GM21528 (cell line): ENCODE measurements at regions not wholly inside any gene's neighbourhood (a gene's known extent, or its start where the extent isn't known, plus 50 kb on each side); places are given as distances from the start of the nearest gene placed in this dataset.

ENCODE experiments used
- ATAC-seq: cut with Tn5 transposase; IDR thresholded peaks from one replicate; pipeline ENCODE4 v1.9.1; 2021; ENCODE audit warnings: mild to moderate bottlenecking, moderate library complexity; ENCODE audit not compliant: unreplicated experiment, low FRiP score

DNA sequence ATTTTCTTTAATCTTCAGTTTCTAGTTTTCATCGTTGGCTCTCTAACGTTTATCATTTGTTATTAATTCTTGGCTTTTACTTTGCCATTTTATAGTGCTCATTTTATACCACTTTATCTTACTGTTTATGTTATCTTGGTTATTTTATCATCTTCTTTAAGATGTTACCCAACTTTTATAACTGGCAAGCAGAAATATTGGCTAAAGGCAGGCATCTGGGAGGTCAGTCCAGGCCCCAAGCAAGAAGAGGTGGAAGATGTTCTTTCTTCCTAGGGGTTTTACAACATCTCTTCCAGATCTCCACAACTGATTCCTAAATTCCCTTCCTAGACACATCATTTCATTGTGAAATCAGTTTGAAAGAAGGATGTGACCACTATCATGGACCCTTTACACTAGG is 208.1 kb downstream of the AHR start:
- no peak for ATAC-seq

DNA sequence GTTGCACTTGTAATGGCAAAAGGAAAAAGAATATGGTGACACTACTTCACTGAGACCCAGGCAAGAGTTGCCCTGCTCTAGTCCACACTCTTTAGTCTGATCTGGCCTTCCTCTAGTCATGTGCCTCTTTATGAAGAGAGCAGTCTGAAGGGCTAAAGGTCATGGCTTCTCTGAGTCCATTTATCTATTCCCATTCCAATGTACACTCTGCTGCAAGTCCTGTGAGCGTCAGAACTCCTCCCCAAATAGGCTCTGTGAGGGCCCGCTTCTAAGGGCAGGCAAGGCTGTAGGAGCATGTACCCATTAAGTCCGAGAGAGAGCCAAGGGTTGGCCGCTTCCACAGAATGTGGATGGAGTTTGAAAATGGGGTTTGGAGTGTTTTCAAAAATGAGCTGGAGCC is 209.3 kb downstream of the AHR start:
- no peak for ATAC-seq

DNA sequence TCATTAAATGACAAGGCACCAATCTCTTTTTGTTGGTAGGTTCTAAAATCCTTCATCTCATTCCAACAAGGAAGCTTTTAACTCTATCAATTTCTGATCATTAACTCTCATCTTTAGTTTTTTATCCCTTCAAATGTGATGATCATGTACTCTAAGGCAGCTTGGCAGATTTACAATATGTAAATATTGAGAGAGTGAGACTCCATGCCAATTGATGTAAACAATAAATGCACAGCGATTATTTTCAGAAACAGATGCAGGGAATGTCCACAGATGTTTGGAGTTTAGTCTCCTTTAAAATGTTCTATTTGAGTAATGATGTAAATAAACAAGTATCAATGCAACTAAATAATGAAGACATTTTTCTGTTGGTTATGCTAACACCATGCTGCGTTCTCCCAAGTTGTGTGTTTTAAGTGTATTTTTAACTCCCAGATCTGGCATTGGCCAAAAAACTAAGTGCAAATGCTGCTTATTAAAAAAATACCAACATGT is 213.8 kb downstream of the AHR start:
- ATAC-seq, result no peak

DNA sequence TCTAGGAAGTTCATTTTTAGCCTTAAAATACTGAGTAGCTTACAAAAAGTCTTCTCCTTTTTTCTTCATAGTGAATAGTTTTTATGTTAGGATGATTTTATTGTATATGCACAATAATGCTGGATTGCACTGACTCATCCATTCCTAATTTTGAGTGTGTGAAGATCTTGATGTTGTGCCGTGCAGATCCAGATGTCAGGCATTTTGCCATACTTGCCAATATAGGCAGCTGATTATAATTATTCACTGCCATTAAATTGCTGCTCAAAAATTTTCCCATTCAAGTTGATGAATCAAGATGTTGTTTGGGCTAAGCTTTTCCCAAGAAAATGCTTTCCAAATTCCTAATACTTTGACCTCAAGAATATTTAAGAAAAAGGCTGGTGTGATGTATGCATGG is 218.3 kb downstream of the AHR start:
- no peak for ATAC-seq

DNA sequence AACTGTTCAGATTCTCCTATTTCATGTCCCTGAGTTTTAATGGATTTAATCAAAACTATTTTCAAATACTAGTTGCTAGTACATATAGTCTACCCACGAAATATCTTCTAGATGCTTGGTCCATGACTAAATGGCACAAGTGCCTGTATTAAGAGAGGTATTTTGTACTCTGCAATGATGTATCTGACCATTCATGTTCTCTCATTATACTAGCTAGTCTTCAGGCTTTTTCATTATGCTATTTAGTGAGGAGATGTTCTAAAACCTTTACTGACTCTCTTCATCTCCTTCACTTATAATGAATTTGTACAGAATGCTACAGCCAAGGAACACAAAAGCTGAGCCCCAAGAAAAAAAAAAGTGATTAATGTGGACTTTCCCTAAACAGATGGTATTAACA is 222.5 kb downstream of the AHR start:
- no peak for ATAC-seq

DNA sequence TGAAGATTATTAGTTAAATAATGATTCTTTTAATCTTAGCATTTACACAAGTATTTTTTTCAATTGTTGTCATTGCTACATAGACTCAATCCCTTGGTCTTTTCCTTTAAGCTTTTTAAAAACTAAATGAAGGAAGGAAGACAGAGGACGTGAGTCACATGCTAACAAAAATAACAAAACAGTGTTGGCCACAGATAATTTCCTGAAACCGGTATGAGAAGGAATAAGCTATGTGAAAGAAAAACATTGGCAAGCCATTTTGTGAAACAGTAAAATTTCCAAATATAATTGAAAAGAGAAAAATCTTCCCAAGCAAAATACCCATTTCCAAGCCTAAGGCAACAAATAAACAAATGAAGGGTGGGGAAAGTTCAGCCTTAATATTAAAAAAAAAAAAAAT is 223.0 kb downstream of the AHR start:
- ATAC-seq, result no peak

DNA sequence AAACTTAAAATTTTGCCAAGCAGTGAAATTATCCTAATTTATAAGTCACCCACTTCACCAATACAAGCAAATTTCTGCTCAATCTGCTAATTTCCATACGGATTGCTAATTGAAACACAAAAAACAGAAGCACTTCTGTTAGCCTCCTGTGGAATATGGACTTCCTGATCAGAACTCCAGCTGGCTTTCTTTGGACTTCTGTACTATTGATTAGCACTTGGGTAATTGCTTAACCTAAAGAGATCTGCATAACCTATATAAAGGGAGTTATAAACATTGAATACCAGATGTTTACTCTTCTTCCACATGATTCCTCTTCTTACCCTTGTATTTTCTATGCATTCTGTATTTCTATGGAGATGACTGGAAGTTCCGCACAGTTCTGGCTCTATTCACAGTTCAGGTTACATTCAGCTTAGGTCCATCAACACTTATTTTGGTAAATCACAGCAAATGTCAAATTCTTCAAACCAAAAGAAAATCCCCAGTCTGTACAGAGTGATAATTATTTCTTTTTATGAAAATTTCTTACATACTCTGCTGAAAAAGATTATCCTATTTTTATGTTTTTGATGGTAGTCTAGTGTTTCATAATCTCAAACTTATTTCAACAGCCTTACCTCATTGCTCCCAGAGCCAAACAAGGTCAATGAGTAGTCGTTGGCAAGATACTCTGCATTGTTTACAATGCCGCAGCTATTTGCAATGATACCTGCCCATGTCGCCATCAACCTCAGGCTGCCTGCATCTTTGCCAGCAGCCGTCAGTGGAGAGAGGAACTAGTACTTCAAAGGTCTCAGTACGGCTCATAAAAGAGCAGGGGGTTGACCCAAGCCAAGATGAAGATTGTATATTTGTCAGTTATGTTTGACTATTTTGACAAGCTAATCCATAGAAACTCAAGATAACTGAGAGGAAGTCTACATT is 225.6 kb downstream of the AHR start:
- no peak for ATAC-seq

DNA sequence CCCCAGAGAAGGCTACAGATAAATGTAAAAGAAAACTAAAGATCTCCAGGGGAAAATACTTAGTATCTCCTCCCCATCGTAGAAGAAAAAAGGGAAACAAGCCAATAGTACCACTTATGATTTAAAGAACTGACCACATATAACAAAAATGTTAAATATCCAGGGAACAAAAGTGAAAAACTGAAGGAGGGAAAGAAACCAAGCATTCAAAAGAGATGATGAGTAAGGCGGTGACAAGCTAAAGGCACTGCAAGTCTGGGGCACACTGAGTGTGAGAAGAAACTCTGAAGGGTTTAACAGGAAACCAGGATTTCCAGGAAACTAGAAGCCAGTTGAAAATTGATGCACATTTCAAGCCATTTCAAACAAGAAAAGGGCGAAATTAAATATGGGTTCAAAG is 226.3 kb downstream of the AHR start:
- ATAC-seq, result no peak

DNA sequence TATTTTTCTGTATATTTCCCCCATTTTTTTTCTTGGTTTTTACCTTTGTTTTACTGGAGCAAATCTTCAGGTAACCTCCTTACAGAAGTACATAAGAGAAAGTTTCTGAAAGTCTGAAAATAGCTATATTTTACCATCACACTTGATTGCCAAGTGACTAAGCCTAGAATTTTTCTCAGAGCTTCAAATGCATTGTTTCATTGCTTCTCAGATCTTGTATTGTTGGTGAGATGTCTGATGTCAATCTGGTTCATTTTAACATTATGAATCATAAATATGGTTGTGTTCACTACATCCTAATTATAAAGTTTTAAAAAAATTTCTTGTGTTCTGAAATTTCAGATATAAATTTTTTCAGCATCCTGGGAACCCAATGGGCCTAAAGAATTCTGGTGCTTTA is 228.2 kb downstream of the AHR start:
- ATAC-seq, result no peak

DNA sequence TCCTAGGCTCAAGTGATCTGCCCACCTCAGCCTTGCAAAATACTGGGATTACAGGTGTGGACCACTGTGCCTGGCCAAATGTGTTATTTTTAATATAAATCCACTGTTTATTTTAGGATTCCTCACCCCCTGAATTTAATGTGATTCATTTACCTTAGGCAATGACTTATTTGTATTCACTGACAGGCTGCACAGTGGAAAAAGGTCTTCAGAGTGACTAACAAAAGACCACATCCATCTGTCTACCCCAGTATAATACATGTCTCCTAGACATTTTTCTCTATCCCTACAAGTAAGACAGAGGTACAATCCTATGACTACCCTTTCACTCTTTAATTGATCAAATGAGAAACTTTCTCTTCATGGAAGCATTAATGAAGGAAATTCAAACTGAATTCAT is 230.2 kb downstream of the AHR start:
- ATAC-seq, result no peak

DNA sequence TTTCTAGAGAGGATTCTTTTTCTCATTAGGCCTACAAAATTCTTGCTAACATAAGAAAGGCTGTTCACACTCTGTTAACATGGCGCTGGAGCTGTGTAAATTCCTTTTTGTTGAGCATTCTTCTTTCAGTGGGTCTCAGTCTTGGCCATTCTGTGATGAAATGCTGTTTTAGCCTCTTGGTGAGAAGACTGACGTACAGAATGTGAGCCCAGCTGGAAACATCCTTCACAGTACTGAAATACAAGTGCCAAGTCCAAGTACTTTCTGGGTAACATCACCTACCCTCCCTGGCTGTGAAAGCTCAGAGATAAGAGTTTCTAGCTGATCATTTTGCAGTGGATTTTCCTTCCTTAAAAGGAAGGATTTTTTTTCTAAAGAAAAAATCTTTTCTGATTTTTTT is 231.8 kb downstream of the AHR start:
- ATAC-seq, result no peak

DNA sequence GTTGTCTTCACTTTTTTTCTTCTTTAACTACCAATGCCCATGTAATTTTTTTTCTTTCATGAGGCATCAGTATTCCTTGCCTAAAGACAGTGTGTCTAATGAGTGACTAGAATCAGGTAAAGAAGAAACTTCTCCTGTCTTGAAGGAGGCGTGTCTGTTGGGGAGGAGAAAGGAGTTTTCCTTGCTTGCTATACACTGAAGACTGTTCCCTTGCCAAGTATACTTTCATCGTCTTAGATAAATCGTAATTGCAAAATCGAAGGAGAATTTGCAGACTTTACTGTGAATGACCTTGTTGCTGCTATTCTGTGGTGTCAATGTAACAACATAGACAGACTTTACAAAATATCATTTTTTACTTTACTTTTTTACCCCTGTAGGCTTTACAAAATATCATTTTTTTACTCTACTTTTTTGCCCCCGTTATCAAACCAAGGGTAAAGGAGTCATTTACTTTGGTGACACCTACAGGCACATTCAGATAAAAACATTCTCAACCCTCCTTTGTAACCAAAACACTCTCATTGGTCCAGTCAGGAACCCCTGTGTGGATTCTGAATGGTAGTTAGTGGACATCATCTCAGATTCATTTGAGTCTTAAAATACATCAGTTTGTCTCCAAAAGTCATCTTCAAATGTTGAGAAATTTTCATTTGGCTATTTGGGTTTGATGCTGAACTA is 232.4 kb downstream of the AHR start:
- peak; percentile 79 for ATAC-seq

DNA sequence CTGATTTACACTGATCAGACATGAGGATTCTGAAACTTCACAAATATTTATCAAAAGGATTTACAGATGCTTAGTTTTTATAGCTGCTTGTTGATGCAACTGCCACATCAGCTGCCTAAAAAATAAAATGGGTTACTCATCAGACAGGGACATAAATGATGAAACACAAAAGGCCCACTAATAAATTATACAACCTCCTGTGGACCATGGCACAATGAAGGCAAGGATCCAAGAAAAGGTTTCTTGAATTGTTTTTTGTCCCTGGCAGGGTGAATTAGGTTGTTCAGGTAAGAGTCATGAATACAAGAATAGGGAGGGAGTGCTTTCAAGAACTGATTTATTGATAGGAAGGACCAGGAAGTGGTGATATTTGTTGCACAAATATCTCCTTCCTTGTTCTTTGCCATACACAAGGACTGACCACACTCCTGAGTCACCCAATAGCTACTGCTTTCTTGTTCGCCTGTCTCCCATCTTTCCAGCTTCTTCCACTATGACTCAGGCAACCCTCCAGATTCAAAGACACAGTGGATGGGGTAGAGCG is 234.5 kb downstream of the AHR start:
- no peak for ATAC-seq

DNA sequence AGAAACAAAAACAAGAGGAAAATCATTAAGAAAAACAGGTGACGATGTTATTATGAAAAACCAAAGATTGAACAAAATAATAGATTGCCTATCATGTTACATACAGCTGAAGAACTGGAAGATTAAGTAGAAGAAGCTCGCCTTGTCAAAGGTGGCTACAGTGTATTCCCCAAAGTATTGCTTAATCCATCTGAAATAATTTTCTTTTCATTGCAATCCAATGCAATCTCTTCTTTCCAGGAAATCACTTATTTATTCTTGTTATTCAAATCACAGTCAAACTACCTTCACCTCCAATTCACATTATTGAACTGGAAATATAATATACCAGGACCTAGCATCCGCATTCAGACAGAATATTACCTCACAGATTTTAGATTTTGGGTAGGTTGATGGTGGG is 235.9 kb downstream of the AHR start:
- ATAC-seq, result no peak

DNA sequence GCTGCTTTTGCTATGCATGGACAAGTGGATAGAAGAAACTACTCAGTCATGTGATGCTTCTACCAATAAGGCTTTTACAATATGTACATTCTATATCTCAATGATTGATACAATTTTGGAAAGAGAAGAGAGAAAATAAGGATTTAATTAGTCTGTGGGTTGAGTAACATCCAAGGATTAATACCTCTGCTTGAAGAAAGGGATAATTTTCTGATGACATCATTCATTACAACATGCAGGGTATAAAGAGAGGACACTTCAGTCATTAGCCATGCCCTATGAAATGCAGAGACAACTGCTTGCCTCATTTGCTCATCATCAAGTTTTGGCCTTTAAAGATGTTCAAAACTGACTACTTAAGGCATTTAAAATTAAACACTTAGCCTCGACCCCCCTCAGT is 237.3 kb downstream of the AHR start:
- no peak for ATAC-seq

DNA sequence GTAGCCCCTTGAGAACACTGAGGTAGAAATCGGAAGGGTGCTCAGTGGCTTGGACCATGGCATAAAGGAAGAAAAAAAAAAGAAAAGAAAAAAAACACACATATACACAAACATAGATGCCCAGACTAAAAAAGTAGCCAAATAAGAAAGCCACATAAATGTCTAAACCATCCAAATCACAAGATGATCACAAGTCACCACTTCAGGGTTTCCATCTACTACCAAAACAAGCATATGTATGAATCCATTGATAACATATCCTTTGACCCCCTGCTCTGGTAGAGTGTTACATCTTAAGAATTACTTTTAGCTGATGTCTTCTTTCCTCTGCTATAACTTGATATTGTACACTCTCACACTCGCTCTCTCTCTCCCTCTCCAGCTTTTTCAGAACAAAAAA is 245.9 kb downstream of the AHR start:
- no peak for ATAC-seq

DNA sequence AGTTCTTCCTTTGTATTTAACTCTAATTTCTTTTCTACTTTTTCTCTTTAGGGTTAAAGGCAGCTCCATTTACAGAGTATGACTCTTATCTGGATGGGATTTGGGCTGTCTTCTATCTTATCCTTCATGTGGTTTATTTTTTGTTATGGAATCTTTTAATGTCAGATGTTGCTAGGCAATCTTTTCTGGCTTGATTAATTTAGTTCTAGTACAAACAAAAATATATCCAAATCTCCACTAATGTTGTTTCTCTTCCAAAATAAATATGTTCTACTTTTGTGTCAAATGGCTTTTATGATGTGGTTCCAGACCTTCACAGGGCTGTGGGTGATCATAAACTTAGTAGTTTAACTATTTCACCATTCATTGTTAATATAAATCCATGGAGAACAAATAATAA is 246.9 kb downstream of the AHR start:
- no peak for ATAC-seq

DNA sequence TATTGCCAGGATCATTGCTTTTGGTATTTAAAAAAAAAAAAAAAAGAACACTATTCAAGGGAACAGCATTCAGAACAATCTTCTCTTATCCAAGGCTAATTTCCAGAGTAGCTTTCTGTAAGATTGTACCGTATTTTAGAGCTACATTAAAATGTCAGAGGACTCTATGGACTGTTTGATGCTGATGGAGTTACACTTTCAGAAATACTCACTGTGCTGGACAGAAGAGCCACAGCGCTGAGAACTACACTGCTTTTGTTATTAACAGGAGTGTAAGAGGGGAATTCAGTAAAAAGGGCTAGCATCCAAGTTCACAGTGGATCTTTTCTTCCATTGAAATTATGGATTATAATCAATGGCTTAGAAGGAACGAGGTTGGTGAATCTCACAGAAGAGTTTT is 247.7 kb downstream of the AHR start:
- no peak for ATAC-seq

DNA sequence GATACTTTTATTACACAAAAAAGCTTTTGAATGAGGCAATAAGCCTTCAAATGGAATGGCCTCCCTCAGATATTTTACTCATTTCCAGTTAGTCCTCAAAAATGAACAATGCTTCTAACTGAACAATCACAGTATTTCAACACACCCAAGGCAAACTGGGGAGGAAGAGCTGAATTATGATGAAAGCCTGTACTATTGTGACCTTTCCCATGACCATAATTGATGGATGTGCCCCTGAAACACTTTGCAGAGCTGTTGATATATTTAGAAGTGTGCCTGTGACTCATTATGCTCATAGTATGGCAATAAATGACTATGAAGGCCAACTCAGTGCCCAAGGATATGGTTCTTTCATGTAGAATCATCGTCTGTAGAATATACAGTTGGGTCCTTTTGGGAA is 248.1 kb downstream of the AHR start:
- no peak for ATAC-seq

DNA sequence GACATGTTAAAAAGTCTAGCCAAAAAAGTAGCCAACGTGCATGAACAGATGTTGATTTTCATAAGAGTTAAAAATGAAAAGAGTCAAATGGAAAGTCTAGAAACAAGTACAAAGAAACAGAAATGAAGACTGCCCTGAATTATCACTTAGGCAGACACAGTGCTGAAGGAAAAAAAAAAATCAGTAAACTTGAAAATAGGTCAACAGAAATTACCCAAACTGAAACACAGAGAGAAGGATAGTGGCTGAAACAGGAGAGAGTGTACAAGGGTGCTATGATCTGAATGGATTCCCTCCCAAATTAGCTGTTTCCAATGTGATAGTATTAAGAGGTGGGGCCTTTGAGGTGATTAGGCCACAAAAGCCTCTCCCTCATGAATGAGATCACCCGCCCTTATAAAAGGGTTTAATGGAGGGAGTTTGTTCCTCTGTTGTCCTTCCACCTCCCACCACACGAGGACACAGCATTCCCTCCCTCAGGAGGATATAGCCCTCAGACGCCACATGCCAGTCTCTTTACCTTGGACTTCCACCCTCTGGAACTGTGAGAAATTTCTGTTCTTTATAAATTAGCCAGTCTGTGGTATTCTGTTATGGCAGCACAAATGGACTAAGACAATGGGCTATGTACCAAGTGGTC is 249.7 kb downstream of the AHR start:
- ATAC-seq, result no peak

DNA sequence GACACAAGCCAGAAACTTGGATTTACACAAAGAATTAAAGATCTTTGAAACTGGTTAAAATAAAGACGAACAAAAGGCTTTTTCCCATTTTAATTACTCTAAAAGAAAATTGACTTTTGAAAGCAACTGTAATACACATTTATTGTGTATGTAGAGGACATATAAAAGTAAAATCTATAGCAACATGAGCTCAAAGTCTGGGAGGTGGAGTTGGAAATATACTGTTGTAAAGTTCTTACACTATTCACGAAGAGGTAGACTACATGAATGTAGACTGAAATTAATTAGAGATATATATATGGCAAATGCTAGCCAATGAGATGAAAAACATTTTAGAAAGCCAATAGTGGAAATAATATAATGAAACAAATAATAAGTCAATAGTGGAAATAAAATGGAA is 251.0 kb downstream of the AHR start:
- no peak for ATAC-seq
